ENCODE measurements at regions not wholly inside any gene's neighbourhood (a gene's known extent, or its start where the extent isn't known, plus 50 kb on each side); places are given as distances from the start of the nearest gene placed in this dataset.
"Not testable (repeated sequence)": the region's sequence is repeated elsewhere in the genome, so short reads cannot be mapped to it uniquely, and the experiment has no call there.

DNA sequence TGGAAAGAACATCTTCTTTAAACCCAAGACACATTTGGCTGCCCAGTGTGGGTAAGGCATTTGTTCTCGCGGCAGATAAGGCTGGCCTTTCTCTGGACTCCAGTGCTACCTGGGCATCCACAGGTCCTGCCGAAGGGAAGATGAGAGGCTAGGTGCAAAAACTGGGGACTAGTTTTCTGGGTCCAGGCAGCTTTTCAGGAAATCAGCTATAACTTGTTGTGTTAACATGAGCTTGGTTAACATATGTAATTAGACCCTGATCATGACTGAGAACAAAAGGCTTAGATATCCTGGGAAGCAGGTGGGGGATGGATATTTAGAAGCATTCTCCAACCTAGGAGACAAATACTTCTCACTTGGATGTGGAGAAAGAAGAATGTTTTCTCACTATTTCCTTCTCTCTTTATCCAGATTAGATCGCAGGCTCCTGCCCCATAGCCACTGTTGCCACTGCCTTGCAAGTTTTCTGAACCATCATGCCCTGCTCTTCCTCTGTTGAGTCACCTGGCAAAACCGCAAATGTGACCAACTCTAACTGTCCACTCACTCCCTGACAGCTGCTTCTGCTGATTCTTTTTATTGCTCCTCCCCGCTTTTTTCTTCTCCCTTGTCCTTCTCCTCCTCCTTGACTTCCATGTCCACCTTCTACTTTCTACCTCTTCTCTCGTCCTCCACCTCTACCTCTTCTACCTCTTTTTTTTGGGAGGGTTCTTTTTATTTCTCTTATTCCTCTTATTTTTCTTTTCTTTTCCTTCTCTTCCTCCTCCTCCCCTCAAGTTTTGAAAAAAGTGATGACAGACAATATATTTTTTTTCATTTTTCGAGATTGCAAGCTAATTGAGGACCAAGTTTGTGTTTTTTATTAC, 258.1 kb downstream of the UTRN start:
- ATAC-seq, result no peak

DNA sequence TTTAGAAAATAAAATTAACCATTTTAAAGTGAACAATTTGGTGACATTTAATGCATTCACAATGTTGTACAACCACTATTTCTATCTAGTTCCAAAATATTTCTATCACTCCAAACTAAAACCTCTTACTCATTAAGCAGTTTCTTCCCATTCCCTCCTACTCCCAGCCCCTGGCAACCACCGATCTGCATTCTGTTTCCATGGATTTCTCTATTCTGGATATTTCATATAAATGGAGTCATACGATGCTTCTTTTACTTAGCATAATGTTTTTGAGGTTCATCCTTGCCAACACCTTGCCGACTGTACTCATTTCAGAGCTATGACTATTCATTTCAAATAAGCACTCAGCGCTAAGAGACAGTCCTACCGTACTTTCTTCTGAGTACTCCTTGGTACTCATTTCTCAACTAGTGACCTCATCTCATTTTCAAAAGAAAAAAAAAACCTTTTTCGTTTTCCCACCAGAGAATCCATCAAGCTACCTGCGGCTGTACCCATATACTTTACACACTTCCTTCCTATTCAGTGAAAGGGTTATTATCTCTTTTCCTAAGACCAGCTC, 259.2 kb downstream of the UTRN start:
- no peak for ATAC-seq

DNA sequence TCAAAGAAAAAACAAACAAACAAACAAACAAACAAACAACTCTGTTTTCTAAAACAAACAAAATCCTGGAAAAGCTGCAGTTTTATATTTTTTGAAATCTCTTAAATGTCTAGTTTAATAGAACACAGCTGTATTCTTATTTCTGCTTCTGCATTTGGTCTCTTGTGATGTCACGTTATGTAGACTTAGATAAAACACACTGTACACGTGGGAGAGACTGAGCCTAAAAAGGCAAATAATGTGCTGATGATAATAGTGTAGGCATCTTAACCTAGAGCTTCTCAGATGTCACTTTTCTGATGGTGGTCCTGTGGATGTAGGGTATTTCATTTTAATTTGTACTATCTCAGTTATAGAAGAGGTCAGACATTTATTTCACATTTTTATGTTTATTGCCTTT, 261.7 kb downstream of the UTRN start:
- no peak for ATAC-seq

DNA sequence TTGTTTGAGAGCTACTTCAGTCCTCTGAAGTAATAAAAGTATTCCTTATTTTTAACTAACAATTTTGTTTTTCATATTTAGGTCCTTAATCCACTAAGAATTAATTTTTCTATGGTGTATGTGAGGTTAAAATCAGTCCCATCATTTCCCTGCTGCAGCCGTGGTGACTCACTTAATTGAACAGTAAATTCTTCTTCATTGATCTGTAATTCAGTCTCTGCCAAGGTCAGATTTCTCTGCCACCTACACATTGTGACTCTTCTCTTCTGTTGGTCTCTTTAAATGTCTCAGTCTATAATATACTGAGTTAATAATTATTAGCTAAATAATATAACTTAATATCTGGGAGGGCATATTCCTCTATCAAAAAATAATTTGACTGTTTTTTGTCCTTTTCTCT, 262.3 kb downstream of the UTRN start:
- no peak for ATAC-seq

DNA sequence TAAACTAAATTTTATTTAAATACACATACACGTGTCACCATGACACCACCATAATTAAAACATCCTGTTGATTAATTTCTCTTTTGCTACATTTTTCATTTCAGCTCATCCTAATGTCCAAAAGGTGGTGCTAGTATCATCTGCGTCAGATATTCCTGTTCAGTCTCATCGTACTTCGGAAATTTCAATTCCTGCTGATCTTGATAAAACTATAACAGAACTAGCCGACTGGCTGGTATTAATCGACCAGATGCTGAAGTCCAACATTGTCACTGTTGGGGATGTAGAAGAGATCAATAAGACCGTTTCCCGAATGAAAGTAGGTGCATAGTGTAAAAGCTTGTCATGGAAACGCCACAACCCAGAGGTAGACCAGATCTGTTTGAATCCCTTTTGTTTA, 263.4 kb downstream of the UTRN start:
- no peak for ATAC-seq

DNA sequence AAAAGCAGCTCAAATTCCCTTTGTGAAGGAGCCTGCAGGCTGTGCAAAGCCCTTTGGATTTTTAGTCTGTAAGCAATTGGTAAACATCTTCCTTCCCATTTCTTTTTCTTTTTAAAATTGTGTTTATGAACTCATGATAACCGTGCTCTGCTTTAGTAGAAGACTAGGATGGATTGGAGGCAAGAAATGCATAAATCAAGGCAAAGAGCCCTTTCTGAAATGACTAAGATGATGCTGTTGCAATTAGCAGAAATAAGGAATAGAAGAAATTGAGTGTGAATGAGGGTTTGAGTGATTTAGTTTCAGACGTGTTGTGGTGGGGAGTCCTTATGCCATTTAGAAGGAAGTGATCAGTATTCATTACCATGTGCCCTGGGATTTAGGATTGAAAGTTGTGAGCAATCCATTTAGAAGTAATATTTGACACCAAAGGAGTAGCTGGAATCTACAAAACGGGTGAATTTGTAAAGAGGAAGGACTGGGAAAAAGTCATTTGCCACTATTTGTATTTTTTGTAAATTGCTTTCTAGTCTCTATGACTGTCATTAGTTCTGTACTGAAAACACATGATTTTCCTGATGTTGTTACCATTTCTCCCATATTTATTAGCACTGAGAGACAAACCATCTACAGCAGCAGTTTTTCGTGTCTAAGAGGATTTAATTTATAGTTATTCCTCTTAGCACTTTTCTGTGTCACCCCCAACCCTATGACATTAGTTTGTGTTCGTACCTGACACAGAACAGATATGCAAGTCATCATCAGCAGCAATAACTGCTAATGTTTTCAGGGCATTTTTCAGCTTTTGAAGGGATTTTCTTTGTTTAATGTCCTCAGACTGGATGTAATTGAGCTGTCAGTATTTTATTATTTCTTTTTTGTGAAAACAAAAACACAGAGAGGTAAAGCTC, 265.0 kb downstream of the UTRN start:
- ATAC-seq, result no peak

DNA sequence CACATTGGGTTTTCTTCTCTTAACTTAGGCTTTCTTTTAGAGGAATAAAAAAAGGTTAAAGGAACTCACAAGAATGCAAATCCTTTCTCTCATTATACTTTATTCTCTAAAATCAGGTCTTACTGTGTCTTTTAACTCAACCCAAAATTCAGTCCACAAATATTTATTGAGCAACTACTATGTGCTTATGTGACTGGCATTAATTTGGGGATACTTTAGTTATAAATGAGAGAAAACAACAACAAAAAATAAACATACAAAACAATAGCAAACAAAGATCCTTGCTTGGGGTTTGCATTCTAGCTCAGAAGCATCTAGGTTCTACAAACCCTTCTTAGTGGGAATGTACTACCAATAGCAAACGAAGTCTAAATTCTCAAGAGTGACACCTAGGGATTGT, 266.2 kb downstream of the UTRN start:
- ATAC-seq, result no peak

DNA sequence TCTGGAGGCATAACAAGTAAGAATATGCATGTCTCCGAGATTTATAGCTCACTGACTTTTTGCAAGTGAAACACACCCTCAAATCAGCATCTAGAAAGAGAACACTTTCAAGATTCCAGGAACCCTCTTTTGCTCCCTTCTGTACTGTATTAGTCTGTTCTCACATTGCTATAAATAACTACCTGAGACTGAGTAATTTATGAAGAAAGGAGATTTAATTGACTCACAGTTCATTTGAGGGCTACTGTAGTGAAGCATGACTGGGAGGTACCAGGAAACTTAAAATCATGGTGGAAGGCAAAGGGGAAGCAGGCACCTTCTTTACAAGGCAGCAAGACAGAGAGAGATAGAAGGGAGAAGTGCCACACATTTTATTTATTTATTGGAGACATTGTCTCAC, 269.9 kb downstream of the UTRN start:
- ATAC-seq, result no peak

DNA sequence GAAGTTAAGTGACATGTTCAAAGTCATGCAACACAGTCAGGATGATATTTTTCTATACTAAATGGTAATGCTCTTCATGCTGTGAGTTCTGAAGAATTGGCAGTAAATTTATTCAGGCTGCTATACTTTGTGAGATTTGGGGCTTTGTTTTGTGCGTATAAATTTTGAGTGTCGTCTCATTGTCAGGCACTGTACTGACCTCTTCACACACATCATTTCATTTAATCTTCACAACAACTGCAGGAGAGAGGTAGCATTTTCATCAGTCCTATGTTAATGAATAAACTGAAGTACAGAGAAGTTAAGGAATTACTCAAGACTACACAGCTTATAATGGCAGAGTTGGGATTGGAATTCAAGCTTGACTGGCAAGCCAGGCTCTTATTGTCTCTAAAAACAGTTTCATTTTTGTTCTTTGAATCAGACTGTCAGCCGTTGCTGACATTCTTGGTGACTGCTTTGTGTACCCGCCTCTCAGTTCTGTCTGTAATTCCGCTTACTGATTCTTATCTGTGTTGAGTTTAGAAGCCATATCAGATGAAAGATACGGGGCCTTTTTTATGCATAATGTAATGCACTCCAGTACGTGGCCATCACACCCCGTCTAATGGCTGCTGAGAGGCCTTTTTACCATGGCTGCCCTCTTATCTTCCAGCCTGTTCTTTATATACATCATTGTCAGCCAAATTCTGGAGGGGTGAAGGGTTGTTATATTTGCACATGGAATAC, 274.9 kb downstream of the UTRN start:
- no peak for ATAC-seq

DNA sequence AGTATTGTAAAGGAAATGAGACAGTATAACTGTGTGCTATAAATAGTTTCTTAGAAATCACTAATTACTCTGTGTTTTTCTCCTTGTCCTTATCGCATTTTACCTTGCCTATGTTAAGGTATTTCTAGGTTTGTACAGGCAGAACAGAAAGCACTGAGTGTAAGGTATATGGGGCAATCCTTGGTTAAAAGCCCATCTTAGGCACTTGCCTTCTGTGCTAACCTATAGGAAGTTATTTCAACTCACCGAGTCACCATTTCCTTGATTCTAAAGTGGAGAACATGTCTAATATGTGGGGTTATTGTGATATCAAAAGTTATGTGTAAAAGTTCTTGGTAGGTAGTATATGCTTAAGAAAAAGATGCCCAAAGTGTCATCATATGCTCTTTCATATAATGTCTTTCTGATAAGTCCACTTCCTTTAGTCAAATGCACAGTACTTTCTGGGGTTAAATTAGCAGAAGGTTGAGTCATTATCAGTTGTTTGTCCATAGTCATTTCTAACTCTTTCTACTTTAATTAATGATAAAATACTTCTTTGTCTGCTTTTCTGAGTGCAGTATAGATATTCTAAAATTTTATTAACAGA, 276.4 kb downstream of the UTRN start:
- no peak for ATAC-seq

DNA sequence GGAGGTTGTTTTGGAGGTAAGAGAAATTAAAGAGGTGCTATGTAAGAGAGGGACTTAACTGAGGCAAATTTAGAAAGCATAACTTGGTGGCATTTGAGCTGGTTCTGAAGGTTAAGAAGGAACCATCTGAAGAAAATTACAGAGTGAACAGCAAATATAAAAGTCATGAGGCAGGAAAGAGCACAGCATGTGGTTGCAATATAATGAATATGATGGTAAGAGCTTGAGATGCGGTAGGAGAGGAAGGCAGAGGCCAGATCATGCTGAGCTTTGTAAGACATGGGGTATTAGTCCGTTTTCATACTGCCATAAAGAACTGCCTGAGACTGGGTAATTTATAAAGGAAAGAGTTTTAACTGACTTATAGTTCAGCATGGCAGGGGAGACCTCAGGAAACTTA, 279.1 kb downstream of the UTRN start:
- ATAC-seq, result no peak

DNA sequence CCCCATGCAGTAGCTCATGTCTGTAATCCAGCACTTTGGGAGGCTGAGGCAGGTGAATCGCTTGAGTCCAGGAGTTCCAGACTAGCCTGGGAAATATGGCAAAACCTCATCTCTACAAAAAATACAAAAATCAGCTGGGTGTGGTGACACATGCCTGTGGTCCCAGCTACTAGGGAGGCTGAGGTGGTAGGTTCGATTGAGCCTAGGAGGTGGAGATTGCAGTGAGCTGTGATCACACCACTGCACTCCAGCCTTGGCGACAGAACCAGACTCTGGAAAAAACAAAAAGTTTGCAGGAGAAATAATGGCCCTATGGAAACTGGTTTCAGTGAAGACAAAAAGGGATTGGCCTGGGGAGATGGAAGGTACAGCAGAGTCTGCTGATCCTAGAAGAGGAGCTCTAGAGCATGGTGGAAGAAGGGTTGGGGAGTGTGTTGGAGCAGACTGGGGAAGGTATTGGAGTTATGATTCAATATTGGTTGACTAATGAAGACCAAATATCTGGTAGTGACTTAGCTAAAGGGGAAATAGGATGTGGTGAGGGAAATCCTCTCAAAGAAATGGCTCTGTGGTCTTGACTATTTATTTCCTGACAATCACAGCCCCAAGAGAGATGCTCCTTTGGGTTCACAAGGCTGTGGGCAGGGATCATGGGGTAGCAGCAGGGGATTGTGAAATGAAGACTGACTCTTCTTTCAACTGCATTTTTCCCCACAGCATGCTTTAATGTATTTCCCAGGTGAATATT, 281.9 kb downstream of the UTRN start:
- no peak for ATAC-seq

DNA sequence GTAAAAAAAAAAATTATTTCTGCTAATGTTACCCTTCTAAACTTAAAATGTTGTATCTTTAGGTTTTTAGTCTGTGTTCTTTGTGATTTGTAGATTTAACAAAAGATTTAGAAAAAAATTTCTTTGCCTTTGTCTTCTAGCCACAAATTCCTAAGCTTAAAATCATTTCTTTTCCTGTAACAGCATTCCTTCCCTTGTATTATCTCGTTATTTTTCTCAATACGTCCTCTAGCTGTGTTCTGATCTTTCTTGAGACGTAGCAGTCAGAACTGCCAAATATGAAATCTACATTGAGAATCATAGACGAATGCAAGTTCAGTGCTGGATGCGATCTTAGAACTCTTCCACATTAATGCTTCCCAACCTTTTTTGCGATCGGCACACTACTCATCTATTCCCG, 283.1 kb downstream of the UTRN start:
- no peak for ATAC-seq

DNA sequence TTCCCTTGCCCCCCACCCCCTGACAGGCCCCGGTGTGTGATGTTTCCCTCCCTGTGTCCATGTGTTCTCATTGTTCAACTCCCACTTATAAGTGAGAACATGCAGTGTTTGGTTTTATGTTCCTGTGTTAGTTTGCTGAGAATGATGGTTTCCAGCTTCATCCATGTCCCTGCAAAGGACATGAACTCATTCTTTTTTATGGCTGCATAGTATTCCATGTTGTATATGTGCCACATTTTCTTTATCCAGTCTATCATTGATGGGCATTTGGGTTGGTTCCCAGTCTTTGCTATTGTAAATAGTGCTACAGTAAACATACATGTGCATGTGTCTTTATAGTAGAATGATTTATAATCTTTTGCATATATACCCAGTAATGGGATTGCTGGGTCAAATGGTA, 287.4 kb downstream of the UTRN start:
- ATAC-seq, result not testable (repeated sequence)

DNA sequence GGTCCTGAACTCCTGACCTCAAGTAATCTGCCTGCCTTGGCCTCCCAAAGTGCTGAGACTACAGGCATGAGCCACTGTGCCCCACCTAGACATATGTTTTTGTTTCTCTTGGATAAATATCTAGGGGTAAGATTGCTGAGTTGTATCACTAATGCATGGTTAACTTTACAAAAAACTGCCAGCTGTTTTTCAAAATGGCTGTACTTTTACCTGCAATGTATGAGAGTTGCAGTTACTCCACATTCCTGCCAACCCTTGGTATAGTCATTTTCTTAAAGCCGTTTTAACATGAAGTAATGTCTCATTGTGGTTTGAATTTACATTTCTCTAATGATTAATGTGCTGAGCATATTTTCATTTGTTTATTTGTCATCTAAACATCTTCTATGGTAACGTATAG, 289.7 kb downstream of the UTRN start:
- no peak for ATAC-seq

DNA sequence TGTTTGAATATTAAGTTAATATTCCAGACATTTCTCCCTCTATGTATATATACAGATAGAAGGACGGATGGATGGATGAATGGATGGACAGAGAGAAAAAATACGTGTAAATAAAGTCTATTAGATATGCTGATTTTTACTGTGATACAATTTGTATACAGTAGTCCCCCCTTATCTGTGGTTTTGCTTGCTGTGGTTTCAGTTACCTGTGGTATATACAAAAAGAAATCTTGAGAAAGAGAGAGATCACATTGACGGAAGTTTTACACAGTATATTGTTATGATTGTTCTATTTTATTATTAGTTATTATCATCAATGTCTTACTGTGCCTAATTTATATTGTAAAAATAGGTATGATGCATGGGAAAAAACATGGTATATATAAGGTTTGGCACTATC, 290.2 kb downstream of the UTRN start:
- ATAC-seq, result no peak

DNA sequence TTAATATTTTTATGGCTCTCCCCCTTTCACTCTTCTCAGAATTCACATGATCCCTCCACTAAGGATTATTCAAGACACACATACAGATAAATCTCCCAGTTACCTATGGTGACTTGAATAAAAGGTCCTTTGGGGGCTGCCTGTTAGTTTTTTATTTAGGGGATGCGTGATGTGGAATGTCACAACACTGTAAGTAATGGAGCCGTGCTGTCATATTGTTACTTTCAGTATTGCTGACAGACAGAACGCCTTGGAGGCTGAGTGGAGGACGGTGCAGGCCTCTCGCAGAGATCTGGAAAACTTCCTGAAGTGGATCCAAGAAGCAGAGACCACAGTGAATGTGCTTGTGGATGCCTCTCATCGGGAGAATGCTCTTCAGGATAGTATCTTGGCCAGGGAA, 291.7 kb downstream of the UTRN start:
- ATAC-seq, result no peak

DNA sequence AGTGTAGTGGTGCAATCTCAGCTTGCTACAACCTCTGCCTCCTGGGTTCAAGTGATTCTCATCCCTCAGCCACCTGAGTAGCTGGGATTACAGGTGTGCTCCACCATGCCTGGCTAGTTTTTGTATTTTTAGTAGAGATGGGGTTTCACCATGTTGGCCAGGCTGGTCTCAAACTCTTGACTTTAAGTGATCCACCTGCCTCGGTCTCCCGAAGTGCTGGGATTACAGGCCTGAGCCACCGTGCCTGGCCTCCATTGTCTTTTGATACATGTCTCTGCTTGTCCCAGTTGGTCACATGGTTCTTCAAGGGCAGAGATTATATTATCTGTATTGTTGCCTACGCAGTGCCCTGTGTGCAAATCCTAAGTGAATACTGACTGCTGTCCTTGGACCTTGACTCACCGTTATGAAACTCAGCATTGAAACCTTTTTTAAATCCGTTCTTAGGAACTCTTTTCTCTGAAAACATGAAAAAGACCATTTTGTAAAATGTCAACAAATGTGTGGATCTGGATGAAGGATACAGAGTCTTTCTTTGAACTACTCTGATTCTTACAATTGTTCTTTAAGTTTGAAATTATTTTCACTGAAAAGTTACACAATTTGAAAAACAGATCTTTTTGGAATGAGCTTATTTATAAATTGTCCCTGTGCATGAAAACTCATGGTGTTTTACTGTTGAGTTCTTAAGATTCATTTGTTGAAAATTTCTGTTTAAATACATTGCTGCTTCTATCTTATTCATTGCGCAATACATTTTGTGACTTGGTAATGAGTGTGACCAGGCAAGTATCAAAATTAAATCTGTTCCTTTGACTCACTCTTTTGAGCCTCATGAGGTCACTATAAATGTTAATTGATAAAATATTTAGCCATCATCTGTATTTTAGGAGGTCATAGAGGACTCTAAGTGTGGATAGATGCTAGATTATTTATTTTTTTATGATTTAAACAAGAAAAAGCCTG, 293.5 kb downstream of the UTRN start:
- no peak for ATAC-seq

DNA sequence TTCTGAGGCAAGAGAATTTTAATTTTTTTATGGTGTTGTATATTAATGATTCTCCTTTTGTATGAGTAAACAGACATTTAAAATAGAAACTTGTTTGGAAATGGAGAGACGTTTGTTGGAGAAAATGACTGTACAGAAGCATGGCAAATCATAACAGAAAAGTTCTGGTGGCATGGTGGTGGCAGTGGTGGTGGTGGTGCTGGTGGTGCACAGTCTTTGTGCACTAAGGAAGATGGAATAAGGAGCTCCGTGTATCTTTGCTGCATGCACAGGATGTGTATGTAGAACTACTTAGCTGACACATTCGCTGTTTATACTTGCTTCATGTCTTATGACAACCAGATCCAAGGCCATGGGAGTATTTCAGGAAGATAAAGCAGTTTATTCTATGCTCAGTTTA, 294.9 kb downstream of the UTRN start:
- no peak for ATAC-seq

DNA sequence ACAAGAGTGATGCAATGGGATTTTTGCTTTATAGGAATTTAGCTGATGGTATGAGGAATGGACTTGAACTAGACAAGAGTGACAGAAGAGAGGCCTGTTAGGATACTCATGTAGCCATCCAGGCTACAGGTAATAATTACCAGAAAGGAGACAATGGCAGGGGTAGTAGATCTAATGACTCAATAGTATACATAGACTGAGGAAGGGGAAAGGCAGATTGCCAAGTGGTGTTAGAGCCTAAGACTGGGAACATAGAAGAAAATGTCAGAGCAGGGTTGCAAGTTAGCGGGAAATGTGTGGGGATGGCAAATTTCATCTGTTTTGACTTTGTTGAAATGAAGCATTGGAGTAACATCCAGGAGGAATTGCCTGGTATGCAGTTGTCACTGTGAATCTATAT, 295.6 kb downstream of the UTRN start:
- ATAC-seq, result no peak
